ENCODE measurements at regions not wholly inside any gene's neighbourhood (a gene's known extent, or its start where the extent isn't known, plus 50 kb on each side); places are given as distances from the start of the nearest gene placed in this dataset.

DNA sequence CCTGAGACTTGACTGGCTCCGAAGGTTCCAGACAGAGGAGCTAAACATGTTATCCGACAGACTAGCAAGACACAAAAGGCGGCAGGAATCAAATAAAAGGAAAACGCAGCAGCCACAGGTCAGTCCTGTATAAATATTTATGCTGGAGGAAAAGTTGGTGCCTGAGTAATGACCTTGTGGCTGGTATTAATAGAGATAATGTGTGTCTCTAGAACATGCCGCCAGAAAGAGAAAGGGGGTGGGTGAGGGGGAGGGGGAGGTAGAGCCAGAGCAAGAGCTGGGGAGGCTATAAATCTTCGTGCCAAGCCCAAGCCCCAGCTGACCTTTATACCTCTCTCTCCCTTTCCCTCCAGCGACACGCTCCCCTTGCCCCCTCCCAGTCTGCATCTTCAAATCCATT lies 590.4 kb downstream of the MED13L start (continued):
- no peak for TF ChIP-seq SP1 (IDR thresholded peaks at IDR 0.05; ENCODE audit: low read depth, low read length)

Data from H1 (cell line).